Fibroblast of lung (primary cell): ENCODE measurements at regions not wholly inside any gene's neighbourhood (a gene's known extent, or its start where the extent isn't known, plus 50 kb on each side); places are given as distances from the start of the nearest gene placed in this dataset.

ENCODE experiments used
- DNase-seq, 2 donors: peaks; one replicate each; pipeline versions ENCODE4 v3.0.0 to v3.0.0-alpha.2; 2010; ENCODE audit warnings: low read depth in 2 of 2
- H2AFZ ChIP-seq: 2 replicates; pipeline ENCODE4 v1.5.1; 2012; ENCODE audit warnings: low read length, control low read depth, inconsistent platforms
- H3K27ac ChIP-seq: 2 replicates; pipeline ENCODE4 v1.5.1; 2011; ENCODE audit warnings: low read length, control low read depth; ENCODE audit not compliant: insufficient read depth
- H3K27me3 ChIP-seq: 2 replicates; pipeline ENCODE4 v1.5.1; 2011; ENCODE audit warnings: mild to moderate bottlenecking, low read length; ENCODE audit not compliant: control insufficient read depth, insufficient read depth
- H3K36me3 ChIP-seq: 2 replicates; pipeline ENCODE4 v1.5.1; 2011; ENCODE audit warnings: low read length; ENCODE audit not compliant: control insufficient read depth, insufficient read depth
- H3K4me1 ChIP-seq: 2 replicates; pipeline ENCODE4 v1.5.1; 2011; ENCODE audit warnings: low read length; ENCODE audit not compliant: control insufficient read depth, insufficient read depth; ENCODE audit errors: extremely low read depth
- H3K4me2 ChIP-seq: 2 replicates; pipeline ENCODE4 v1.5.1; 2011; ENCODE audit warnings: low read length, control low read depth; ENCODE audit not compliant: insufficient read depth; ENCODE audit errors: extremely low read depth
- H3K4me3 ChIP-seq, 4 experiments: fragments of 200-600 bp in 1 of 4; sonication (generic) in 1 of 4; replicated peaks in 1 of 4; 2 replicates each; pipeline ENCODE4 v1.5.1; 2011 to 2016; ENCODE audit warnings: low read length in 4 of 4, low read depth in 3 of 4, mild to moderate bottlenecking in 3 of 4, control low read depth in 2 of 4, inconsistent platforms in 1 of 4, mixed read lengths in 1 of 4; ENCODE audit not compliant: insufficient read depth in 1 of 4; ENCODE audit errors: control extremely low read depth in 1 of 4
- H3K79me2 ChIP-seq: 2 replicates; pipeline ENCODE4 v1.5.1; 2012; ENCODE audit warnings: mild to moderate bottlenecking, low read length, inconsistent platforms; ENCODE audit not compliant: control insufficient read depth, insufficient read depth
- H3K9ac ChIP-seq: 2 replicates; pipeline ENCODE4 v1.5.1; 2011; ENCODE audit warnings: mild to moderate bottlenecking, low read length, control low read depth; ENCODE audit not compliant: insufficient read depth
- H3K9me3 ChIP-seq: 2 replicates; pipeline ENCODE4 v1.5.1; 2012; ENCODE audit warnings: low read depth, low read length; ENCODE audit not compliant: control insufficient read depth, insufficient read depth
- H4K20me1 ChIP-seq: 2 replicates; pipeline ENCODE4 v1.5.1; 2011; ENCODE audit warnings: low read length; ENCODE audit not compliant: control insufficient read depth, insufficient read depth; ENCODE audit errors: extremely low read depth
- EZH2 ChIP-seq: IDR thresholded peaks from 2 replicates; pipeline ENCODE4 v1.5.1; 2012; ENCODE audit warnings: low read length, control low read depth, mild to moderate bottlenecking; ENCODE audit errors: missing control alignments
- TF ChIP-seq, protein P1 (sequence below), 2 donors: IDR thresholded peaks in 1 of 2; conservative IDR thresholded peaks in 1 of 2; 1 replicate in 1 of 2; 2 replicates in 1 of 2; pipeline ENCODE4 v1.5.1; 2011 to 2012; ENCODE audit warnings: low read length in 2 of 2, control low read depth in 1 of 2, inconsistent platforms in 1 of 2, low read depth in 1 of 2, mild to moderate bottlenecking in 1 of 2

GRCh38 chr12:14065616-14066015 lies 84.2 kb upstream of the GRIN2B start:
- Histone ChIP-seq H4K20me1 (no peaks in the 10 kb centered on the region), H3K4me2 (no peak overlapping the region), H3K9ac (no peak overlapping the region), H3K27ac (no peak overlapping the region), H3K9me3 (no peaks in the 10 kb centered on the region), H3K4me3 (no peak overlapping the region), H3K4me1 (no peaks in the 10 kb centered on the region), H3K79me2 (no peaks in the 10 kb centered on the region), H2AFZ (no peak overlapping the region), H3K27me3 (no peaks in the 10 kb centered on the region), H3K36me3 (no peaks in the 10 kb centered on the region)
- TF ChIP-seq EZH2: no peak
- TF ChIP-seq, protein P1, sequence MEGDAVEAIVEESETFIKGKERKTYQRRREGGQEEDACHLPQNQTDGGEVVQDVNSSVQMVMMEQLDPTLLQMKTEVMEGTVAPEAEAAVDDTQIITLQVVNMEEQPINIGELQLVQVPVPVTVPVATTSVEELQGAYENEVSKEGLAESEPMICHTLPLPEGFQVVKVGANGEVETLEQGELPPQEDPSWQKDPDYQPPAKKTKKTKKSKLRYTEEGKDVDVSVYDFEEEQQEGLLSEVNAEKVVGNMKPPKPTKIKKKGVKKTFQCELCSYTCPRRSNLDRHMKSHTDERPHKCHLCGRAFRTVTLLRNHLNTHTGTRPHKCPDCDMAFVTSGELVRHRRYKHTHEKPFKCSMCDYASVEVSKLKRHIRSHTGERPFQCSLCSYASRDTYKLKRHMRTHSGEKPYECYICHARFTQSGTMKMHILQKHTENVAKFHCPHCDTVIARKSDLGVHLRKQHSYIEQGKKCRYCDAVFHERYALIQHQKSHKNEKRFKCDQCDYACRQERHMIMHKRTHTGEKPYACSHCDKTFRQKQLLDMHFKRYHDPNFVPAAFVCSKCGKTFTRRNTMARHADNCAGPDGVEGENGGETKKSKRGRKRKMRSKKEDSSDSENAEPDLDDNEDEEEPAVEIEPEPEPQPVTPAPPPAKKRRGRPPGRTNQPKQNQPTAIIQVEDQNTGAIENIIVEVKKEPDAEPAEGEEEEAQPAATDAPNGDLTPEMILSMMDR (conservative IDR thresholded peaks at IDR 0.05 in 1 of 2, IDR thresholded peaks at IDR 0.05 in 1 of 2; ENCODE audit: low read depth in 1 of 2, low read length in 2 of 2): no peak
- no peak for DNase-seq

DNA sequence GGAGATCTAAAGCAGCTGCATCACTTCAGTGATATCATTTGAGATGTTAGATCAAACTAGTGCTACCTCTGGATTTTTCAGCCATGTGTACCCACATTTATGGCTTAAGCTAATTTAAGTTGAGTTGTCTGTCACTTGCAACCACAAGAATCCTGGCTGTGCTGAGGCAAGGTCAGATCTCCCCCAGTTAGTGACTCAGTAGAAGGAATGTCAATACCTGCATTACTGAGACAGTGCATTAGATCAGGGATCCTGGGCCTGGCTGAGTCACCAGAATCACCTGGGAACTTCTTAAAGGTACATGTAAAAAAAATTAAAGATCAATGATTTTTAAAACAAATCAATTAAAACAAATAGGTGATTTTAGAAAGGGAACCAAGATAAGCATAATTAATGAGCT lies 84.6 kb upstream of the GRIN2B start:
- no peaks in the 10 kb centered on the region for H3K79me2 ChIP-seq
- H3K36me3 ChIP-seq: no peaks in the 10 kb centered on the region
- no peak for TF ChIP-seq EZH2
- TF ChIP-seq, protein P1 (conservative IDR thresholded peaks at IDR 0.05 in 1 of 2, IDR thresholded peaks at IDR 0.05 in 1 of 2; ENCODE audit: low read depth in 1 of 2, low read length in 2 of 2): no peak
- no peak for DNase-seq
- no peak overlapping the region for H3K4me3 ChIP-seq
- H2AFZ ChIP-seq: no peak overlapping the region
- H3K27ac ChIP-seq: no peak overlapping the region
- H3K4me1 ChIP-seq: no peaks in the 10 kb centered on the region
- H4K20me1 ChIP-seq: no peaks in the 10 kb centered on the region
- H3K9me3 ChIP-seq: no peaks in the 10 kb centered on the region
- H3K4me2 ChIP-seq: no peak overlapping the region
- H3K9ac ChIP-seq: no peak overlapping the region
- no peaks in the 10 kb centered on the region for H3K27me3 ChIP-seq

- H3K4me3 ChIP-seq: no peak overlapping the region
- no peaks in the 10 kb centered on the region for H3K79me2 ChIP-seq
- no peak overlapping the region for H3K4me2 ChIP-seq
- H3K27ac ChIP-seq: no peak overlapping the region
- H3K9ac ChIP-seq: no peak overlapping the region
- no peaks in the 10 kb centered on the region for H4K20me1 ChIP-seq
- no peaks in the 10 kb centered on the region for H3K9me3 ChIP-seq
- DNase-seq: no peak
- no peaks in the 10 kb centered on the region for H3K27me3 ChIP-seq
- no peaks in the 10 kb centered on the region for H3K4me1 ChIP-seq
- TF ChIP-seq EZH2: no peak
- TF ChIP-seq, protein P1 (conservative IDR thresholded peaks at IDR 0.05 in 1 of 2, IDR thresholded peaks at IDR 0.05 in 1 of 2; ENCODE audit: low read depth in 1 of 2, low read length in 2 of 2): no peak
- H2AFZ ChIP-seq: no peak overlapping the region
- H3K36me3 ChIP-seq: no peaks in the 10 kb centered on the region
Observed at GRCh38 chr12:14068961-14069360, 87.6 kb upstream of the GRIN2B start.
